GM19324 (cell line): ENCODE measurements at regions not wholly inside any gene's neighbourhood (a gene's known extent, or its start where the extent isn't known, plus 50 kb on each side); places are given as distances from the start of the nearest gene placed in this dataset.

ENCODE experiments used
- ATAC-seq: cut with Tn5 transposase; IDR thresholded peaks from one replicate; pipeline ENCODE4 v1.9.1; 2021; ENCODE audit warnings: mild to moderate bottlenecking, moderate library complexity; ENCODE audit not compliant: unreplicated experiment, low FRiP score

- ATAC-seq: no peak
Observed at GRCh38 chr16:9365370-9365728, 273.9 kb downstream of the HAPSTR1 start.

DNA sequence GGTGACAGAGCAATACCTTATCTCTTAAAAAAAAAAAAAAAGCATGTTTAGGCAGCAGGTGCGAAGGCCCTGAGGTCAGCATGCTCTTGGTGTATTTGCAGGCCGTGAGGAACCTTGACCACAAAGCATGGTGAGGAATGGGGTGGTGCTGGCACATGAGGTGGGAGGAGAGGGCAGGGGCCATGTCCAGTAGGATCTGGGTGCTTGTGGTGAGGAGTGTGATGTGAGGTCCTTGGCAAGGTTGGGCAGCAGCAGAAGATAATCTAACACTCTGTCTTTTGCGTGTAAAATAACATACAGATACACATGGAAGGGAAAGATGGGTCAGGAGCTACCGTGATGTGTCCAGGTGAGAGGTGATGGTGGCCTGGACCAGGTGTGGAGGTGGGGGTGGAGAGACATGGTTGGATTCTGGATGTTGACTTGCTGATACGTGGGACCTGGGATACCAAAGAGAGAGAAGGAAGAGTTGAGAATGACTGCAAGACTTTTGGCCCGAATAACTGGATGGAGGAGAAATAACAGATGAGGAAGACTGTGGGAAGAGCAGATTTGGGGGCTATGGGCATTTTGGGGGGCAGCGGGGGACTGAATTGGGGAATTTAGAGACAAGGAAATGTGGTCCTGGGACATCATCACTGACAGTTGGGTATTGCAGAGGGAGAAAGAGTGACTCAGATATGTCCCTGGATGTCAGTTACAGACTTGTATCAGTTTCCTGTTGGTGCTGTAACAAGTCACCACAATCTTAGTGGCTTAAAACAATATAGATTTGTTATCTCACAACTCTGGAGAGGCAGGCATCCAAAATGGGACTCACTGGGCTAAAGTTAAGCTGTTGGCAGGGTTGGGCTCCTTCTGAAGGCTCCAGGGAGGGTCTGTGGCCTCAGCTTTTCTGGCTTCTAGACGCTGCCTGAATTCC, 274.9 kb downstream of the HAPSTR1 start:
- no peak for ATAC-seq

GRCh38 chr16:9370061-9370491, 278.6 kb downstream of the HAPSTR1 start:
- ATAC-seq: no peak

DNA sequence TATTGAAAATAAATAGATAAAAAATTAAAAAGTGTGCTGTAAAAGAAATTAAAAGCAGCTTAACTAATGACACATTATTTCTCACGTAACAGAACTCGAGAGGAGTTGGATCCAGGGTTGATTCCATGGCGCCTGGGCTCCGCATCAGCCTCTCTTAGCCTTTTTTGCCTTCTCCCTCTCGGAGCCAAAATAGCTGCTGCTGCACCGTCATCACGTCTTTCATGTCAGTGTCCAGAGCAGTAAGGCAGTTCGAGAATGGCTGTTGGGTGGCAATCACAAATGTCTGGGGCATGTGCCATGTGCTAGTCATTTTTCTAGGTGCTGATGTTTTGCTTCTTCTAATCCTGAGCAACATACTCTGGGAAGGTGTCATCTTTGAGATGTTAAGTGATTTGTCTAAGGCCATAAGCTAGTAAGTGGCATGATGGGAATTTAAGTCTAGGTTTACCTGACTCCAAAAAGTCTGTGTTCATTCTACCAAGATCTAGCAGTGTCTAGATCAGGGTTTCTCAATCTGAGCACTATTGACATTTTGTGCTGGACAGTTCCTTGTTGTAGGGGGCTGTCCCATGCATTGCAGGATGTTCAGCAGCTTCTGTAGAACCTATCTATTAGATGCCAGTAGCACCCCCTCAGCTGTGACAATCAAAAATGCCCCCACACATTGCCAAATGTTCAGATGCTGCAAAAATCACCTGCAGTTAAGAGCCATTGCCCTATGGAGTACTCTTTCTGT, 280.4 kb downstream of the HAPSTR1 start:
- no peak for ATAC-seq

DNA sequence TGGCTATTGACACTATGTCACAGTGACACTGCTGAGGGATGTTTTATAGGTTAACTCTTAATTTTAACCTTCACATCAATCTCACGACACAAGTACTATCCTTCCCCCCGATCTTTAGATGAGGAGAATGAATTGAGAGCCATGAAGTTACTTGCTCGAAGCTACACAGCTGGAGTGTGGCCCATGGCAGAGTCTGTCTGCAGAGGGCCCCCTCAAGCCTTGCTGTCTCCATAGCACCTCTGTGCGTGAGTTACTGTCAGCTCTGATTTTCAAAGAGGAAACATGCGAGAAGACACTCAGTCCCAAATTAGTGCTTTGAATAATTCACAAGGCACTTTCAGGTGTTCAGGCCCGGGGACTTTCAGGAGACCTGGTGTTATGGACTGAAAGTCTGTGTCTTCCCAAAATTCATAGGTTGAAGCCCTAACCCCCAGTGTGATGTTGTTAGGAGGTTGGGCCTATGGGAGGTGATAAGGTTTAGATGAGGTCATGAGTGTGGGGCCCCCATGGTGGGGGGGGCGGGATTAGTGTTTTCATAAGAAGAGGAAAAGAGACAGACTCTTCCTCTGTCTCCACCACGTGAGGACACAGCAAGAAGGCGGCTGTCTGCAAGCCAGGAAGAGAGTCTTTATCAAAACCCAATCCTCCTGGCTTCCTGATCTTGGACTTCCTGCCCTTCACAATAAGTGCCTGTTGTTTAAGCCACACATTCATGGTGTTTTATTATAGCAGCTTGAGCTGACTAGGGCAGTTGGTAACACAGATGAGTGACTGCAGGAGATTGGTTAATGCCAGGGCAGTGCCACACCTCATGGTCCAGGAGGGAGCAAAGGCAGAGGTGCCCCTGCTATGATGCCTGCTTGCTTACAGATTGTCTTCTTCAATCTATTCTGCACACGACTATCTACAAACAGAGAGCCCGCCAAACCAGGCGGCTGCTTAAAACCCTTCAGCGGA, 281.8 kb downstream of the HAPSTR1 start:
- no peak for ATAC-seq

GRCh38 chr16:9374061-9374460, 282.6 kb downstream of the HAPSTR1 start:
- no peak for ATAC-seq

- no peak for ATAC-seq
Observed at GRCh38 chr16:9378876-9379275, 287.4 kb downstream of the HAPSTR1 start.

DNA sequence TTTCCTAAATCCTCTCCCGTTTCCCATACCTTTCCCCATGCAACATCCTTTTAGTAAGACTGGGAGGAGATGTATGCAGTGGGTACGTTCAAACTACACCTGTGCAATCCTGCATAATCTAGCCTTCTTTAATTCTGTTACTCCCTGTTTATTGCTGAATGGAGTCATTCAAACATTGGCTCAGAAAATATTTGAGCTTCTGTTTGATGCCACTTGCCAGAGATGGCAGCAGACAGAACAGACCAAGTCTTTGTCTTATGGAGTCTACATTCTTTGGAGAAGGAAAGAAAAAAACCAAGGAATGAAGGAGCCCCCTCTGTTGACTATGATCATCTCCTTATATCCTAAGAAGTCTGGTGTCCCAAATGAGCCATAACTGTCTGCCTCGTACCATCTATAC, 288.8 kb downstream of the HAPSTR1 start:
- no peak for ATAC-seq

DNA sequence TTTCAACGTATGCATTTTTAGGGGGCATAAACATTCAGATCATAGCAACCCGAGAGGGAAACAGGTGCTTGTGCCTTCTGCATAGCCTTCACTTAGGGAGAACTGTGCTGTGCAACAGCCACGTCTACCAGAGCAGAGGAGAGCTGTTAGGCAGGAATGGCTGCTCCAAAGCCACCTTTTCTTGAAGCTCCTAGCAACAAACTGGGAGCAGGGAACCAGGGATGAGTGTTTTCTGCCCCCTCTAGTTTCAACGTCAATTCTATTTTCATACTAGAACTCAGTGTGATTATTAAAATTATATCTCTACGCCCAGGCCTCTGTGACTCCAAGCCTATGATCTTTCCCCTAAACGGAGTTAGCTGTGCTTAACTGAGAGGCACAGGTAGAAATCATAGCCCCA, 290.0 kb downstream of the HAPSTR1 start:
- ATAC-seq: no peak

DNA sequence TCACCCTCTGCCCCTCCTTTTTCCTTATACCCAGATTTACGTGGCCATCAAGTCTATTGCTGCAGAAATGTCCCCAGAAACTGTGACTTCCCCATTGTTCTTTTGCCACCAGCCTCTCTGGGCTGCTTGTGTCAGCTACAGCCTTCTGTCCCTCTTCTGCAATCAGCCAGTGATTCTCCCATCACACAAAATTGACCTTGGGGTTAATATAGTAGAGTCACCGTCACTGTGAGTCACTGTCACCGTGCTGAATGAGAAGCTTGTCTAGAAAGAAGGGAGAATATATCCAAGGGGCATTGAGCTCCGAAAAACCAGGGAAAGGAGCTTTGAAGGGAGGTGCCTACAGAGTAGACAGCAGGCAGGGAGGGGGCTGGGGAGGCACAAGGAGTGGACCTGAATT, 290.5 kb downstream of the HAPSTR1 start:
- no peak for ATAC-seq

- no peak for ATAC-seq
Observed at GRCh38 chr16:9383281-9383680, 291.8 kb downstream of the HAPSTR1 start.

GRCh38 chr16:9384141-9384540, 292.7 kb downstream of the HAPSTR1 start:
- no peak for ATAC-seq

- no peak for ATAC-seq
Observed at GRCh38 chr16:9389543-9390207, 298.2 kb downstream of the HAPSTR1 start.

- ATAC-seq: no peak
Observed at GRCh38 chr16:9392956-9393355, 301.5 kb downstream of the HAPSTR1 start.

- ATAC-seq: no peak
Observed at GRCh38 chr16:9393591-9393990, 302.1 kb downstream of the HAPSTR1 start.

- no peak for ATAC-seq
Observed at GRCh38 chr16:9395958-9396359, 304.5 kb downstream of the HAPSTR1 start.

- ATAC-seq: no peak
Observed at GRCh38 chr16:9399573-9399972, 308.1 kb downstream of the HAPSTR1 start.

DNA sequence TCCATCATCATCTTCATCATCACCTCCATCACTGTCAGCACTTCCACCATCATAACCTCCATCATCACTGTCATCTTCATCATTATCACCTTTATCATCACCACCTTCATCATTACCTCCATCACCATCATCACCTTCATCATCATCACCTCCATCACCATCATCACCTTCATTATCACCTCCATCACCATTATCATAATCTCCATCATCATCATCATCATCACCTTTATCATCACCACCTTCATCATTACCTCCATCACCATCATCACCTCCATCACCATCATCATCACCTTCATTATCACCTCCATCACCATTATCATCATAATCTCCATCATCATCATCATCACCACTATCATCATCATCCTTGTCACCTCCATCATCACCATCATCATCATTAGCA, 309.7 kb downstream of the HAPSTR1 start:
- no peak for ATAC-seq

GRCh38 chr16:9402293-9402860, 310.9 kb downstream of the HAPSTR1 start:
- ATAC-seq: no peak

GRCh38 chr16:9404811-9405210, 313.4 kb downstream of the HAPSTR1 start:
- no peak for ATAC-seq
